ENCODE measurements at regions not wholly inside any gene's neighbourhood (a gene's known extent, or its start where the extent isn't known, plus 50 kb on each side); places are given as distances from the start of the nearest gene placed in this dataset.

DNA sequence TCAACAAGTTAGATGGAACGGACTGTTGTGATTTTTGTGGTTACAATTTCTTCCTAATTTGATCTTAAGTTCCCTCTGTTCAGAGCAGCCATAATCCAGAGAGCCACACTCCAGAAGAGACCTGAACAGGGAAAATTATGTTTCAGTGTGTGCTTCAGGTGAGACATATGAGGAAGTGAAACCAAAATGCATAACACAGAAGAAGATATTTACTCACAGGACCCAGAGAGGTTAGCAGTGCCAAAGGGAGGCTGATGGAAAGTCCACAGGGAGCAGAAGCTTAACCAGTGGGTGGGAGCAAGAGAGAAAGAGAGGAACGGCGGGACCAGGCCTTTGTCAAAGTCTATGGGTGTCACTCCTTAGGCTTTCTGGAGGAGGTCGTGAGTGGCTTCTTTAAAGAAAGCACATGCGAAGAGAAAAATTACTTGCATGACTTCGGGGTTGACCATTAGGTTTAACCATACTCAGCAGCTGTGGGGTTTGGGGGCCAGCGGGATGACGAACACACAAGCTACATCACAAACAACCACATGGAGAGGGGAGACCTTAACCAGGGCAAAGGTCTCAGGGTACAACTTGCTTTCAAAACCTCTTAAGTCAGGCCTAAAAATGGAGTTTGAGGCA is 141.4 kb downstream of the MED10 start:
- DNase-seq = no peak
- 23 to 31% methylated on average over 8 of the region's 8 CpGs for WGBS, 2 experiments (ENCODE audit: low coverage in 1 of 2, low lambda C conversion rate in 2 of 2, missing lambda C conversion rate in 2 of 2)
- in situ Hi-C loops (cut with MboI) = no loop called here
- H3K9me2 ChIP-seq (ENCODE audit: insufficient read depth) = no peaks in the 10 kb centered on the region
- no peaks in the 10 kb centered on the region for H3K79me2 ChIP-seq (ENCODE audit: insufficient read depth)
- H2AFZ ChIP-seq = no peak overlapping the region
- H3K4me3 ChIP-seq = no peak overlapping the region
- H3K9me3 ChIP-seq (ENCODE audit: low read depth) = no peaks in the 10 kb centered on the region
- no peak overlapping the region for H3K27ac ChIP-seq
- no peak overlapping the region for H3K9ac ChIP-seq
- TF ChIP-seq EZH2phosphoT487 (IDR thresholded peaks at IDR 0.05; ENCODE audit: insufficient read depth, low read depth) (no peak), EZH2 (IDR thresholded peaks at IDR 0.05; ENCODE audit: insufficient read depth, poor library complexity, severe bottlenecking) (no peak)
- no peaks in the 10 kb centered on the region for H3F3A ChIP-seq (ENCODE audit: insufficient read depth)
- no peaks in the 10 kb centered on the region for H3K36me3 ChIP-seq (ENCODE audit: low read depth)
- no peaks in the 10 kb centered on the region for H3K27me3 ChIP-seq (replicated peaks; ENCODE audit: insufficient read depth)
- no peaks in the 10 kb centered on the region for H3K4me1 ChIP-seq (ENCODE audit: insufficient read depth)
- H3K4me2 ChIP-seq (ENCODE audit: unreplicated experiment) = no peak overlapping the region
- no peaks in the 10 kb centered on the region for H4K20me1 ChIP-seq (ENCODE audit: insufficient read depth)

DNA sequence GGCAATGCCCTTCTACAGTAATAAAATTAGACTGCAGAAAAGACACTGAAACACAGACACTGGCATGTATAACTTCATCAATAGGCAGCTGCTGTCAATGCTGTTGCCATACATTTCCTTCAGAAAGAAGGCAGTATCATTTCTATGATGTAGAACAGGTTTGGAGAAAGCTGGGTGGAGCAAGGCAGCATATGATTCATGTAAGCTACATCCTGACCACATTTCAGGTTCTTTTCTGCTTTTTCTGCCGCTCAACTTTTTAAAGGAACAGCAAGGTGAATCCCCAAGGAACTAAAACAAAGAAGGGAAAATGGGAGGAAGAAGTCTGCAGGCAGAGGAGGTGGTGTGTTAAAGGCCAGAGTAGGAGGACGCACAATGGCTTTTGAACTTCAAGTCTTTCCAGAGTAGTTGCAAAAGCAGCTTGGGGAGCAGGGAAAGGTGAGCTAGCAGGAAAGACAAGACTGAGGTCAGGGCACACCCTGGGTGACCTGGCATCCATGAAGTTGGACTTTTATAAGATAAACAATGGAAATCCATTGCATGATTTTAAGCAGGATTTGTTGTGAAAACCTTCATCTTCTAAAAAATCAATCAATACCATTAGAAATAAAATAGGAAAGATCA is 142.1 kb downstream of the MED10 start:
- Histone ChIP-seq H4K20me1 (ENCODE audit: insufficient read depth) (no peaks in the 10 kb centered on the region), H3K4me1 (ENCODE audit: insufficient read depth) (no peaks in the 10 kb centered on the region), H3K79me2 (ENCODE audit: insufficient read depth) (no peaks in the 10 kb centered on the region), H3K4me2 (ENCODE audit: unreplicated experiment) (no peak overlapping the region), H3K9me2 (ENCODE audit: insufficient read depth) (no peaks in the 10 kb centered on the region), H2AFZ (no peak overlapping the region), H3K36me3 (ENCODE audit: low read depth) (no peaks in the 10 kb centered on the region), H3K9me3 (ENCODE audit: low read depth) (no peaks in the 10 kb centered on the region), H3F3A (ENCODE audit: insufficient read depth) (no peaks in the 10 kb centered on the region), H3K27ac (no peak overlapping the region), H3K4me3 (no peak overlapping the region), H3K9ac (no peak overlapping the region), H3K27me3 (replicated peaks; ENCODE audit: insufficient read depth) (no peaks in the 10 kb centered on the region)
- TF ChIP-seq EZH2 (IDR thresholded peaks at IDR 0.05; ENCODE audit: insufficient read depth, poor library complexity, severe bottlenecking) = no peak
- TF ChIP-seq EZH2phosphoT487 (IDR thresholded peaks at IDR 0.05; ENCODE audit: insufficient read depth, low read depth) = no peak
- in situ Hi-C loops (cut with MboI) = no loop called here
- 17 to 18% methylated on average over 2 of the region's 2 CpGs for WGBS, 2 experiments (ENCODE audit: low coverage in 1 of 2, low lambda C conversion rate in 2 of 2, missing lambda C conversion rate in 2 of 2)
- DNase-seq = no peak

DNA sequence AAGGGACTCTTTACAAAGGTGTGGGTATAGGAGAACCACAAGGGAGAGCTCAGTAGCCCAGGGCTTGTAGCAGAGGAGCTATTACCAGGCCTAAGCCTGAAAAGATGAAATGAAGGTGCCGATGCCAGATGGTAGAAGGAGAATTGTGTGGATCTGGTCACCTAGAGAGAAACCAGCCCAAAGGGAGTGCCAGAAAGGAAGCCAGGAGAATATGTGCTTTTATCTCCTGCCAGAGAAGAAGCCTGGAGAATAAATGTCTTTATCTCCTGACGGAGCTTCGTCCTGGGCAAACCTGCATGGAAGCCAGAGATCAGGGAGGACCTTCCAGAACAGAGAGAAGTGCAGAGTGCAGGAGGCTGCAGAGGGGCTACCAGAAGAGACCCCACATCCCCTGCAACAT is 142.6 kb downstream of the MED10 start:
- no peak overlapping the region for H2AFZ ChIP-seq
- 12% methylated on average over 3 of the region's 3 CpGs for WGBS, 2 experiments (ENCODE audit: low coverage in 1 of 2, low lambda C conversion rate in 2 of 2, missing lambda C conversion rate in 2 of 2)
- no peak overlapping the region for H3K9ac ChIP-seq
- H3K36me3 ChIP-seq (ENCODE audit: low read depth) = no peaks in the 10 kb centered on the region
- no peaks in the 10 kb centered on the region for H3K79me2 ChIP-seq (ENCODE audit: insufficient read depth)
- DNase-seq = no peak
- H3F3A ChIP-seq (ENCODE audit: insufficient read depth) = no peaks in the 10 kb centered on the region
- no peaks in the 10 kb centered on the region for H3K9me2 ChIP-seq (ENCODE audit: insufficient read depth)
- no peaks in the 10 kb centered on the region for H3K4me1 ChIP-seq (ENCODE audit: insufficient read depth)
- no peaks in the 10 kb centered on the region for H3K9me3 ChIP-seq (ENCODE audit: low read depth)
- no peaks in the 10 kb centered on the region for H4K20me1 ChIP-seq (ENCODE audit: insufficient read depth)
- in situ Hi-C loops (cut with MboI) = no loop called here
- TF ChIP-seq EZH2phosphoT487 (IDR thresholded peaks at IDR 0.05; ENCODE audit: insufficient read depth, low read depth) = no peak
- TF ChIP-seq EZH2 (IDR thresholded peaks at IDR 0.05; ENCODE audit: insufficient read depth, poor library complexity, severe bottlenecking) = no peak
- no peak overlapping the region for H3K27ac ChIP-seq
- no peak overlapping the region for H3K4me3 ChIP-seq
- no peaks in the 10 kb centered on the region for H3K27me3 ChIP-seq (replicated peaks; ENCODE audit: insufficient read depth)
- H3K4me2 ChIP-seq (ENCODE audit: unreplicated experiment) = no peak overlapping the region

DNA sequence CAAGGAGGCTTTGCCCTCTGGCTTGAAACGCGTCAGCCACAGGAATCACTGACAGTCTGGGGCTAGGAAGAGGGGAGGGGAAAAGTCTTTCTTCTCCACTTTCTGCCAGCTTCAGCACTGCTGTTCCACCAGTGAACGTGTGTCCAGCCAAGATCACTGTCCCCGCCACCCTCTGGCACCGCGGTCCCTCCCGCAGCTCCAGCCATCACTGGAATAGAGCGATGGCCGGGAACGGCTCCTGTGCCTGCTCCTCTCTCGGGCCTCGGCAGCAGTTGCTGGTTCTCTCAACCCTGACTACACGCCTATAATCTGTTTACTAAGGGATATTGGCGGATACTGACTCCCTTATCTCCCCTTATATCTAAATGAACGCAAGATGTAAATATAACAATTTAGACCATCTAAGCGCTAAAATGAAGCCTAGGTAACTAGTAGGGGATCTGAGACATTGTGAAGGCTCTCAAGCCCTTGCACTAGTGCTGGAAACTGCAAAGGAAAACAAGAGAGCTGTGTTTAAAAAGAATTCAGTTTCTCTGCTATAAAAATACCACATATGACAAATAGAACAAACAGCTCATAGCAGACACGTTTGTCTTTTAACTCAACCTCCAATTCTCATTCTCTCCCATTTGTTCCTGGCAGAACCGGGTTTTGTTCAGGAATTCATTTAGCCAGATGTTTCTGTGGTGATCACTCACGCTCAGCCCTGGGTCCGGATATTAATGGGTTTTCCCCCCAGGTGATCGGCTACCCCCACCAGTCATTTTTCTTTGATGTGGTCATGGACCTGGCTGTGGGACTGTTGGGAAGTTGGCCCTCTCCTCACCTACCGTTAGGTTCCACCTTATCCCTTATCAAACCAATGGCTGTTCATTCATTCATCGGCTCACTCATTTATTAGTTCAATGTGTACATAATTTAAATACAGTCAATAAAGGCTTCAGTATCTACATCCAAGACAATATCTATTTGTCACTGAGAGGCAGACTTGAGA is 149.8 kb downstream of the MED10 start:
- in situ Hi-C loops (cut with MboI) = no loop called here
- WGBS, 2 experiments (ENCODE audit: low coverage in 1 of 2, low lambda C conversion rate in 2 of 2, missing lambda C conversion rate in 2 of 2) = 49 to 50% methylated on average over 23 of the region's 23 CpGs
- H3K27ac ChIP-seq = no peak overlapping the region

More for the DNA sequence above, 149.8 kb downstream of the MED10 start:
- no peaks in the 10 kb centered on the region for H3K79me2 ChIP-seq (ENCODE audit: insufficient read depth)
- no peaks in the 10 kb centered on the region for H3K9me2 ChIP-seq (ENCODE audit: insufficient read depth)
- H3F3A ChIP-seq (ENCODE audit: insufficient read depth) = no peaks in the 10 kb centered on the region
- no peaks in the 10 kb centered on the region for H3K27me3 ChIP-seq (replicated peaks; ENCODE audit: insufficient read depth)
- no peak overlapping the region for H2AFZ ChIP-seq
- no peak overlapping the region for H3K4me2 ChIP-seq (ENCODE audit: unreplicated experiment)
- H3K9me3 ChIP-seq (ENCODE audit: low read depth) = no peaks in the 10 kb centered on the region
- H3K36me3 ChIP-seq (ENCODE audit: low read depth) = no peaks in the 10 kb centered on the region
- TF ChIP-seq EZH2phosphoT487 (IDR thresholded peaks at IDR 0.05; ENCODE audit: insufficient read depth, low read depth) = no peak
- DNase-seq = no peak
- H3K9ac ChIP-seq = no peak overlapping the region
- no peaks in the 10 kb centered on the region for H4K20me1 ChIP-seq (ENCODE audit: insufficient read depth)
- no peaks in the 10 kb centered on the region for H3K4me1 ChIP-seq (ENCODE audit: insufficient read depth)
- no peak overlapping the region for H3K4me3 ChIP-seq

Measured in GM23248 (cell line).